ENCODE measurements at regions not wholly inside any gene's neighbourhood (a gene's known extent, or its start where the extent isn't known, plus 50 kb on each side); places are given as distances from the start of the nearest gene placed in this dataset.

GRCh38 chr18:65133610-65134009, 617.2 kb upstream of the CDH7 start:
- TF ChIP-seq, protein P1, sequence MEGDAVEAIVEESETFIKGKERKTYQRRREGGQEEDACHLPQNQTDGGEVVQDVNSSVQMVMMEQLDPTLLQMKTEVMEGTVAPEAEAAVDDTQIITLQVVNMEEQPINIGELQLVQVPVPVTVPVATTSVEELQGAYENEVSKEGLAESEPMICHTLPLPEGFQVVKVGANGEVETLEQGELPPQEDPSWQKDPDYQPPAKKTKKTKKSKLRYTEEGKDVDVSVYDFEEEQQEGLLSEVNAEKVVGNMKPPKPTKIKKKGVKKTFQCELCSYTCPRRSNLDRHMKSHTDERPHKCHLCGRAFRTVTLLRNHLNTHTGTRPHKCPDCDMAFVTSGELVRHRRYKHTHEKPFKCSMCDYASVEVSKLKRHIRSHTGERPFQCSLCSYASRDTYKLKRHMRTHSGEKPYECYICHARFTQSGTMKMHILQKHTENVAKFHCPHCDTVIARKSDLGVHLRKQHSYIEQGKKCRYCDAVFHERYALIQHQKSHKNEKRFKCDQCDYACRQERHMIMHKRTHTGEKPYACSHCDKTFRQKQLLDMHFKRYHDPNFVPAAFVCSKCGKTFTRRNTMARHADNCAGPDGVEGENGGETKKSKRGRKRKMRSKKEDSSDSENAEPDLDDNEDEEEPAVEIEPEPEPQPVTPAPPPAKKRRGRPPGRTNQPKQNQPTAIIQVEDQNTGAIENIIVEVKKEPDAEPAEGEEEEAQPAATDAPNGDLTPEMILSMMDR (IDR thresholded peaks at IDR 0.05) = no peak
- TF ChIP-seq POLR2A (IDR thresholded peaks at IDR 0.05; ENCODE audit: low read depth) (no peak), POLR2AphosphoS5 (IDR thresholded peaks at IDR 0.05) (no peak), EP300 (IDR thresholded peaks at IDR 0.05) (no peak)

Measured in esophagus muscularis mucosa (tissue), 4 donors.